Endothelial cell of umbilical vein (primary cell): ENCODE measurements at regions not wholly inside any gene's neighbourhood (a gene's known extent, or its start where the extent isn't known, plus 50 kb on each side); places are given as distances from the start of the nearest gene placed in this dataset.

Source experiments
- BruUV-seq: library from RNA; stranded (reverse); fragments of 400-500 nt; replicated peaks from 2 replicates; lab custom pipeline; 2021; lab: Mats Ljungman, UMichigan
- CTCF ChIA-PET: fragments of 300-600, 350-600 bp; sonication (Branson Sonifier 250); formaldehyde crosslinking; loops from one replicate; lab custom pipeline; 2021; ENCODE audit warnings: antibody characterized with exemption, inconsistent platforms; lab: Charles Lee
- POLR2A ChIA-PET: fragments of 300-600, 350-600 bp; sonication (Branson Sonifier 250); formaldehyde crosslinking; loops from one replicate; lab custom pipeline; 2021; ENCODE audit warnings: antibody characterized with exemption, inconsistent platforms; lab: Charles Lee
- DNase-seq: peaks from one replicate; pipeline ENCODE4 v3.0.0-alpha.2; 2011; ENCODE audit warnings: low read depth, low spot score
- FAIRE-seq: peaks from 2 replicates; lab custom pipeline; 2011; peaks lifted over from hg19 to GRCh38; lab: Jason Lieb, UNC
- H2AFZ ChIP-seq: 2 replicates; pipeline ENCODE4 v1.6.0; 2012; ENCODE audit warnings: low read depth, low read length, control low read depth, inconsistent platforms
- H3K27ac ChIP-seq: 2 replicates; pipeline ENCODE4 v1.5.1; 2011; ENCODE audit warnings: low read depth, mild to moderate bottlenecking, control low read depth, low read length, moderate library complexity; ENCODE audit not compliant: insufficient read depth
- H3K27me3 ChIP-seq, 2 experiments: 2 replicates each; pipeline versions ENCODE4 v1.6.0 to v1.6.1; 2011; ENCODE audit warnings: low read length in 2 of 2, mixed read lengths in 1 of 2; ENCODE audit not compliant: control insufficient read depth in 2 of 2, insufficient read depth in 2 of 2
- H3K36me3 ChIP-seq, 2 experiments: 2 replicates in 1 of 2; 3 replicates in 1 of 2; pipeline ENCODE4 v1.5.1; 2011; ENCODE audit warnings: low read length in 2 of 2, mild to moderate bottlenecking in 1 of 2, moderate library complexity in 1 of 2; ENCODE audit not compliant: control insufficient read depth in 2 of 2, insufficient read depth in 2 of 2; ENCODE audit errors: extremely low read depth in 1 of 2
- H3K4me1 ChIP-seq: 3 replicates; pipeline ENCODE4 v1.5.1; 2011; ENCODE audit warnings: mild to moderate bottlenecking, low read length; ENCODE audit not compliant: control insufficient read depth, insufficient read depth; ENCODE audit errors: extremely low read depth
- H3K4me2 ChIP-seq: 2 replicates; pipeline ENCODE4 v1.6.1; 2011; ENCODE audit warnings: low read length, control low read depth, mixed read lengths; ENCODE audit not compliant: insufficient read depth
- H3K4me3 ChIP-seq, 3 experiments: fragments of 200-600 bp in 1 of 3; sonication (generic), shearing (Covaris generic) in 1 of 3; replicated peaks in 1 of 3; 2 replicates each; pipeline ENCODE4 v1.5.1; 2011 to 2016; ENCODE audit warnings: control low read depth in 3 of 3, low read length in 3 of 3, mild to moderate bottlenecking in 2 of 3, inconsistent platforms in 1 of 3, low read depth in 1 of 3, moderate library complexity in 1 of 3; ENCODE audit not compliant: insufficient read depth in 1 of 3
- H3K79me2 ChIP-seq: 2 replicates; pipeline ENCODE4 v1.6.0; 2012; ENCODE audit warnings: low read length, inconsistent platforms; ENCODE audit not compliant: control insufficient read depth, insufficient read depth
- H3K9ac ChIP-seq: replicated peaks from 2 replicates; pipeline ENCODE3; 2011; ENCODE audit warnings: low read length, control low read depth; ENCODE audit not compliant: insufficient read depth; ENCODE audit errors: extremely low read depth
- H3K9me1 ChIP-seq: replicated peaks from 3 replicates; pipeline ENCODE4 v1.6.0; 2011; ENCODE audit warnings: mild to moderate bottlenecking, low read length; ENCODE audit not compliant: control insufficient read depth, insufficient read depth; ENCODE audit errors: extremely low read depth
- H3K9me3 ChIP-seq: replicated peaks from 2 replicates; pipeline ENCODE4 v1.5.1; 2012; ENCODE audit warnings: low read length, inconsistent platforms; ENCODE audit not compliant: control insufficient read depth, insufficient read depth
- H4K20me1 ChIP-seq: replicated peaks from 2 replicates; pipeline ENCODE3; 2011; ENCODE audit warnings: mild to moderate bottlenecking, low read length; ENCODE audit not compliant: control insufficient read depth, insufficient read depth; ENCODE audit errors: extremely low read depth
- CTCF ChIP-seq, 2 donors: IDR thresholded peaks; 1 replicate in 1 of 2; 2 replicates in 1 of 2; pipeline ENCODE4 v1.5.1; 2011; ENCODE audit warnings: low read length in 2 of 2, mild to moderate bottlenecking in 2 of 2, moderate library complexity in 2 of 2, control low read depth in 1 of 2, inconsistent platforms in 1 of 2, low read depth in 1 of 2; ENCODE audit not compliant: insufficient read depth in 1 of 2; ENCODE audit errors: extremely low read depth in 1 of 2
- EZH2 ChIP-seq: IDR thresholded peaks from 2 replicates; pipeline ENCODE4 v1.6.1; 2012; ENCODE audit warnings: borderline replicate concordance, low read depth, mild to moderate bottlenecking, moderate library complexity, low read length, inconsistent platforms; ENCODE audit not compliant: severe bottlenecking
- FOS ChIP-seq: IDR thresholded peaks from 2 replicates; pipeline ENCODE4 v1.6.1; 2011; ENCODE audit warnings: mild to moderate bottlenecking, low read length, moderate library complexity, borderline replicate concordance; ENCODE audit not compliant: insufficient read depth
- GATA2 ChIP-seq: IDR thresholded peaks from 2 replicates; pipeline ENCODE4 v1.7.0; 2011; ENCODE audit warnings: low read depth, mild to moderate bottlenecking, moderate library complexity, mixed read lengths, low read length; ENCODE audit not compliant: insufficient read length, insufficient read depth
- JUN ChIP-seq: IDR thresholded peaks from 2 replicates; pipeline ENCODE4 v1.6.1; 2011; ENCODE audit warnings: borderline replicate concordance, low read depth; ENCODE audit not compliant: insufficient read length, insufficient read depth
- MAX ChIP-seq: IDR thresholded peaks from 2 replicates; pipeline ENCODE4 v1.6.1; 2011; ENCODE audit not compliant: insufficient read depth, insufficient read length
- MYC ChIP-seq: IDR thresholded peaks from one replicate; pipeline ENCODE4 v1.6.1; 2011; ENCODE audit warnings: mild to moderate bottlenecking, low read depth, low read length
- POLR2AphosphoS5 ChIP-seq: IDR thresholded peaks from 2 replicates; pipeline ENCODE4 v1.6.1; 2012; ENCODE audit warnings: low read depth, mild to moderate bottlenecking, control low read depth, low read length, moderate library complexity; ENCODE audit not compliant: insufficient read depth
- dilution Hi-C: fragments of 300-500 bp; cut with MboI; formaldehyde crosslinking; loops from one replicate; pipeline ENCODE4 v1.15.0; 2019; ENCODE audit warnings: low sequenced_read_pairs; ENCODE audit not compliant: extremely low pct_ligation_motif_present
- intact Hi-C: fragments of 100-400 bp; cut with micrococcal nuclease; formaldehyde crosslinking; loops from one replicate; pipeline ENCODE4 v1.10.0; 2022

GRCh38 chr5:25562656-25563055 lies 917.9 kb upstream of the CDH10 start:
- FAIRE-seq = no peak
- no peak overlapping the region for H3K4me2 ChIP-seq
- no peak overlapping the region for H3K27ac ChIP-seq
- dilution Hi-C loops (no loop called here), intact Hi-C loops (no loop called here)
- H3K9ac ChIP-seq = no peak overlapping the region
- no peaks in the 10 kb centered on the region for H3K27me3 ChIP-seq
- no TSS peak for BruUV-seq
- ChIA-PET CTCF (no interaction called here), POLR2A (no interaction called here)
- TF ChIP-seq POLR2AphosphoS5 = no peak
- TF ChIP-seq GATA2 = no peak
- TF ChIP-seq EZH2 = no peak
- TF ChIP-seq CTCF (IDR thresholded peaks at IDR 0.05; ENCODE audit: extremely low read depth in 1 of 2, insufficient read depth in 1 of 2, low read depth in 1 of 2, low read length in 2 of 2) = no peak
- no peaks in the 10 kb centered on the region for H4K20me1 ChIP-seq
- no peaks in the 10 kb centered on the region for H3K4me1 ChIP-seq
- DNase-seq = no peak
- H3K36me3 ChIP-seq = no peaks in the 10 kb centered on the region
- no peaks in the 10 kb centered on the region for H3K9me1 ChIP-seq
- no peaks in the 10 kb centered on the region for H3K79me2 ChIP-seq
- no peak overlapping the region for H3K4me3 ChIP-seq
- H3K9me3 ChIP-seq = no peaks in the 10 kb centered on the region
- no peak overlapping the region for H2AFZ ChIP-seq

GRCh38 chr5:25554077-25554476 lies 909.3 kb upstream of the CDH10 start:
- TF ChIP-seq MYC (no peak), CTCF (IDR thresholded peaks at IDR 0.05; ENCODE audit: extremely low read depth in 1 of 2, insufficient read depth in 1 of 2, low read depth in 1 of 2, low read length in 2 of 2) (no peak), FOS (no peak), GATA2 (no peak), MAX (no peak), EZH2 (no peak), POLR2AphosphoS5 (no peak), JUN (no peak)
- FAIRE-seq (no peak), DNase-seq (no peak)
- CTCF ChIA-PET = no interaction called here
- Histone ChIP-seq H3K4me2 (no peak overlapping the region), H4K20me1 (no peaks in the 10 kb centered on the region), H3K9me3 (no peaks in the 10 kb centered on the region), H3K27me3 (no peaks in the 10 kb centered on the region), H3K36me3 (no peaks in the 10 kb centered on the region), H3K4me1 (no peaks in the 10 kb centered on the region), H2AFZ (no peak overlapping the region), H3K27ac (no peak overlapping the region), H3K9ac (no peak overlapping the region), H3K79me2 (no peaks in the 10 kb centered on the region), H3K9me1 (no peaks in the 10 kb centered on the region), H3K4me3 (no peak overlapping the region)
- intact Hi-C loops (no loop called here), dilution Hi-C loops (no loop called here)
- POLR2A ChIA-PET = no interaction called here
- no TSS peak for BruUV-seq
